Smooth muscle cell (in vitro differentiated cells): ENCODE measurements at regions not wholly inside any gene's neighbourhood (a gene's known extent, or its start where the extent isn't known, plus 50 kb on each side); places are given as distances from the start of the nearest gene placed in this dataset.

Experiments used
- DNase-seq: peaks from one replicate; lab custom pipeline; 2025; ENCODE audit not compliant: unreplicated experiment; lab: John Stamatoyannopoulos, UW
- H2AFZ ChIP-seq: fragments of 200-600 bp; sonication (generic); 2 replicates; pipeline ENCODE4 v1.6.0; 2016; ENCODE audit warnings: antibody characterized with exemption, low read depth, mild to moderate bottlenecking
- H3F3A ChIP-seq: fragments of 200-600 bp; sonication (generic); 2 replicates; pipeline ENCODE4 v1.6.0; 2017; ENCODE audit warnings: antibody characterized with exemption, low read depth
- H3K27ac ChIP-seq: fragments of 200-600 bp; sonication (generic); 2 replicates; pipeline ENCODE4 v1.5.1; 2016; ENCODE audit warnings: low read depth, mild to moderate bottlenecking
- H3K27me3 ChIP-seq: fragments of 200-600 bp; sonication (generic); 2 replicates; pipeline ENCODE4 v1.6.1; 2016; ENCODE audit warnings: low read depth, mild to moderate bottlenecking
- H3K36me3 ChIP-seq: fragments of 200-600 bp; sonication (generic); 2 replicates; pipeline ENCODE4 v1.5.1; 2016; ENCODE audit warnings: low read depth
- H3K4me1 ChIP-seq: fragments of 200-600 bp; sonication (generic); 2 replicates; pipeline ENCODE4 v1.5.1; 2016; ENCODE audit warnings: low read depth
- H3K4me2 ChIP-seq: fragments of 200-600 bp; sonication (generic); 2 replicates; pipeline ENCODE4 v1.6.0; 2016; ENCODE audit warnings: mild to moderate bottlenecking
- H3K4me3 ChIP-seq: fragments of 200-600 bp; sonication (generic); 2 replicates; pipeline ENCODE4 v1.5.1; 2016; ENCODE audit warnings: mild to moderate bottlenecking
- H3K79me2 ChIP-seq: fragments of 200-600 bp; sonication (generic); 2 replicates; pipeline ENCODE4 v1.6.0; 2016; ENCODE audit warnings: low read depth, mild to moderate bottlenecking
- H3K9ac ChIP-seq: fragments of 200-600 bp; sonication (generic); 2 replicates; pipeline ENCODE4 v1.6.0; 2016; ENCODE audit warnings: low read depth
- H3K9me3 ChIP-seq: fragments of 200-600 bp; sonication (generic); replicated peaks from 2 replicates; pipeline ENCODE4 v1.5.1; 2016; ENCODE audit warnings: low read depth
- H4K20me1 ChIP-seq: fragments of 200-600 bp; sonication (generic); 2 replicates; pipeline ENCODE4 v1.6.0; 2016; ENCODE audit warnings: low read depth
- WGBS: methylation state at CpG from one replicate; pipeline ENCODE4 v1.1.7; 2016; ENCODE audit warnings: low lambda C conversion rate; 5-methylcytosine and 5-hydroxymethylcytosine counted together
- TF ChIP-seq, protein P1 (sequence below): fragments of 200-600 bp; sonication (generic); IDR thresholded peaks from 2 replicates; pipeline ENCODE4 v1.5.1; 2017; ENCODE audit warnings: borderline replicate concordance, mild to moderate bottlenecking, antibody characterized with exemption; ENCODE audit not compliant: insufficient read depth, poor library complexity, severe bottlenecking

DNA sequence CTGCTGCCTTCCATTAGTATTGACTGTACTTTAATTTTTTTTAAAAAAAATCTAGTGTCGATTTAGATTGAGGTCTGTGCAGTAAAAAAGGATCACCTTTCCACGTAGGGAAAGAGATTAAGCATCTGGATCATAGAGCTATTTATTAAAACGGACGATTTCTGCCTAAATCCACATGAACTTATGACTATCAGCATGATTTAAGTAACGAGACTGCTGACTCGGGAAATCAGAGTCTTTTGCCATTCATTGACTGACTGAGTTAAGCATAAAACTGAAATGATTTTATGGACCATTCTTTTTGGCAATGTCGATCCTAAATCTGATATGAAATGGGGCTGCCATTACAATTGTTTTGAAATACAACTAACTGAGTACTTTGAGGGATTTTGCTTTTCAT lies 261.7 kb downstream of the SAMD5 start:
- TF ChIP-seq, protein P1, sequence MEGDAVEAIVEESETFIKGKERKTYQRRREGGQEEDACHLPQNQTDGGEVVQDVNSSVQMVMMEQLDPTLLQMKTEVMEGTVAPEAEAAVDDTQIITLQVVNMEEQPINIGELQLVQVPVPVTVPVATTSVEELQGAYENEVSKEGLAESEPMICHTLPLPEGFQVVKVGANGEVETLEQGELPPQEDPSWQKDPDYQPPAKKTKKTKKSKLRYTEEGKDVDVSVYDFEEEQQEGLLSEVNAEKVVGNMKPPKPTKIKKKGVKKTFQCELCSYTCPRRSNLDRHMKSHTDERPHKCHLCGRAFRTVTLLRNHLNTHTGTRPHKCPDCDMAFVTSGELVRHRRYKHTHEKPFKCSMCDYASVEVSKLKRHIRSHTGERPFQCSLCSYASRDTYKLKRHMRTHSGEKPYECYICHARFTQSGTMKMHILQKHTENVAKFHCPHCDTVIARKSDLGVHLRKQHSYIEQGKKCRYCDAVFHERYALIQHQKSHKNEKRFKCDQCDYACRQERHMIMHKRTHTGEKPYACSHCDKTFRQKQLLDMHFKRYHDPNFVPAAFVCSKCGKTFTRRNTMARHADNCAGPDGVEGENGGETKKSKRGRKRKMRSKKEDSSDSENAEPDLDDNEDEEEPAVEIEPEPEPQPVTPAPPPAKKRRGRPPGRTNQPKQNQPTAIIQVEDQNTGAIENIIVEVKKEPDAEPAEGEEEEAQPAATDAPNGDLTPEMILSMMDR = no peak
- WGBS = 83% methylated on average over 7 of the region's 7 CpGs
- H3K36me3 ChIP-seq = no peaks in the 10 kb centered on the region
- H3K79me2 ChIP-seq = no peaks in the 10 kb centered on the region
- no peak overlapping the region for H3K27ac ChIP-seq
- no peaks in the 10 kb centered on the region for H3K27me3 ChIP-seq
- no peaks in the 10 kb centered on the region for H3K4me1 ChIP-seq
- no peak overlapping the region for H2AFZ ChIP-seq
- no peak for DNase-seq
- H4K20me1 ChIP-seq = no peaks in the 10 kb centered on the region
- H3K4me3 ChIP-seq = no peak overlapping the region
- H3K4me2 ChIP-seq = no peak overlapping the region
- H3F3A ChIP-seq = no peaks in the 10 kb centered on the region
- no peak overlapping the region for H3K9ac ChIP-seq
- no peaks in the 10 kb centered on the region for H3K9me3 ChIP-seq

DNA sequence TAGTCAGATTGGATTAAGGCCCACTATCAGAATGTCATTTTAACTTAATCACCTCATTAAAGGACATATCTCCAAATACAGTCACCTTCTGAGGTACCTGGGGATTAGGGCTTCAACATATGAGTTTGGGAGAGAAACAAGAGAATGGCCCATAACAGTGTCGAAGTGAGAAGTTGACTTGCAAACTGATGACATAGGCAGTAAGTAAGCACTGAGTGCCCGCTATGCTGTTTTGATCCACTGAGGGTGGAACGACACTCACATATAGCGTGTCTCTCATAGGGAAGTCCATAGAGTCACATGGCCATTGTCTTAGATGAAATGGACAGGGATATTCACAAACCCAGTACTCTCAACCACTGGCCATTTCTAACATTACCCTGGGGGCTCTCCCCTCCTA lies 264.2 kb downstream of the SAMD5 start:
- DNase-seq = no peak
- Histone ChIP-seq H3K79me2 (no peaks in the 10 kb centered on the region), H3K4me3 (no peak overlapping the region), H3K4me1 (no peaks in the 10 kb centered on the region), H3K27ac (no peak overlapping the region), H3K9me3 (no peaks in the 10 kb centered on the region), H3K36me3 (no peaks in the 10 kb centered on the region), H3K27me3 (no peaks in the 10 kb centered on the region), H2AFZ (no peak overlapping the region), H3F3A (peaks cover 2% of the 10 kb centered on the region), H3K9ac (no peak overlapping the region), H3K4me2 (no peak overlapping the region), H4K20me1 (no peaks in the 10 kb centered on the region)
- WGBS = 95% methylated on average over 4 of the region's 4 CpGs
- TF ChIP-seq, protein P1 = no peak

GRCh38 chr6:147774856-147775255 lies 266.4 kb downstream of the SAMD5 start:
- 59% methylated on average over 3 of the region's 3 CpGs for whole genome bisulfite sequencing
- Histone ChIP-seq H3K9me3 (no peaks in the 10 kb centered on the region), H3K4me2 (no peak overlapping the region), H4K20me1 (no peaks in the 10 kb centered on the region), H3K9ac (no peak overlapping the region), H3K36me3 (no peaks in the 10 kb centered on the region), H3K4me1 (no peaks in the 10 kb centered on the region), H2AFZ (no peak overlapping the region), H3K27me3 (no peaks in the 10 kb centered on the region), H3F3A (peaks cover 3% of the 10 kb centered on the region), H3K27ac (no peak overlapping the region), H3K79me2 (no peaks in the 10 kb centered on the region), H3K4me3 (no peak overlapping the region)
- DNase-seq = no peak
- TF ChIP-seq, protein P1 = peak; percentile 20

DNA sequence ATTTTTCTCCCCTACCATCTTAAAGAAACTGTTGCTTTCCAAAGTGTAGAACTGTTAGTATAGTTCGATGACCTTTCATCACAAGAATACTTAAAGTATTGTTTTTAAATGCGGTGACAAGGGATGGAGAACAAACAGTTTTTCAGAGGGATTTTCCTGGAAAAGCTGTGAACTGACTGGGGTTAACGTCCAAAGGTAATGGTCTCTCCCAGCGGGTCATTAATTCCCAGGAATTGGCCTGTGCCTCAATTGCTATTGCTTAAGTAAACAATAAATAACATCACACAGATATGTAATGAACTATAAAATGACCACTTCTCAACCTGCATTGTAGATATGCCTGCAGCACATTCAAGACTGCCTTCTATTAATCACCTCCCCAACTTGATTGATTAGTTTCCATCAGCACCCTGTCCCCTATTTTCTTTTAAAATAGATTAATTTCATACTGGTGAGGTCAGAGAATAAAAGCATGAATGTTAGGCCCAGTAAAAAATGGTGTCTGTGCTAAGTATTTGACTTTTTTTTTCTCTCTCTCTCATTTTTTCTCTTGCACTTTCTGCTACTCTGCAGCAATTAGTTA lies 268.2 kb downstream of the SAMD5 start:
- H3K4me3 ChIP-seq = no peak overlapping the region
- H3K79me2 ChIP-seq = no peaks in the 10 kb centered on the region
- H3K9me3 ChIP-seq = no peaks in the 10 kb centered on the region
- H3F3A ChIP-seq = peaks cover 3% of the 10 kb centered on the region
- H3K27ac ChIP-seq = no peak overlapping the region
- no peak overlapping the region for H2AFZ ChIP-seq
- no peaks in the 10 kb centered on the region for H3K36me3 ChIP-seq
- TF ChIP-seq, protein P1 = no peak
- 90% methylated on average over 4 of the region's 4 CpGs for WGBS
- H3K9ac ChIP-seq = no peak overlapping the region
- no peaks in the 10 kb centered on the region for H4K20me1 ChIP-seq
- H3K4me2 ChIP-seq = no peak overlapping the region
- no peak for DNase-seq
- H3K4me1 ChIP-seq = no peaks in the 10 kb centered on the region
- no peaks in the 10 kb centered on the region for H3K27me3 ChIP-seq
